HEK293 (cell line): ENCODE measurements at regions not wholly inside any gene's neighbourhood (a gene's known extent, or its start where the extent isn't known, plus 50 kb on each side); places are given as distances from the start of the nearest gene placed in this dataset.

ENCODE experiments used
- GFI1B ChIP-seq: fragments of 450-650 bp; formaldehyde crosslinking; IDR thresholded peaks from 2 replicates; pipeline ENCODE4 v1.5.1; 2016; ENCODE audit warnings: missing biosample characterization, missing genetic modification characterization
- GLIS2 ChIP-seq: fragments of 450-650 bp; formaldehyde crosslinking; IDR thresholded peaks from 2 replicates; pipeline ENCODE4 v1.5.1; 2016; ENCODE audit warnings: missing biosample characterization, missing genetic modification characterization
- HOXA7 ChIP-seq: sonication (generic); formaldehyde crosslinking; IDR thresholded peaks from 2 replicates; pipeline ENCODE4 v1.8.1; 2022; ENCODE audit warnings: missing genetic modification reagents, borderline replicate concordance
- HOXC10 ChIP-seq: sonication (generic); formaldehyde crosslinking; IDR thresholded peaks from 2 replicates; pipeline ENCODE4 v1.8.1; 2023; ENCODE audit warnings: mild to moderate bottlenecking, missing genetic modification reagents
- OSR2 ChIP-seq: fragments of 450-650 bp; formaldehyde crosslinking; IDR thresholded peaks from 2 replicates; pipeline ENCODE4 v1.5.1; 2016; ENCODE audit warnings: missing biosample characterization, missing genetic modification characterization
- SETDB1 ChIP-seq: IDR thresholded peaks from one replicate; pipeline ENCODE4 v1.6.1; 2017; ENCODE audit warnings: mild to moderate bottlenecking, low read length, moderate library complexity, mixed read lengths; ENCODE audit not compliant: insufficient read length
- ZEB2 ChIP-seq: fragments of 450-650 bp; formaldehyde crosslinking; IDR thresholded peaks from 2 replicates; pipeline ENCODE4 v1.5.1; 2016; ENCODE audit warnings: missing biosample characterization, missing genetic modification characterization
- ZFP3 ChIP-seq: fragments of 450-650 bp; formaldehyde crosslinking; IDR thresholded peaks from 2 replicates; pipeline ENCODE4 v1.5.1; 2016; ENCODE audit warnings: low read depth, missing biosample characterization, missing genetic modification characterization
- ZNF133 ChIP-seq: fragments of 450-650 bp; formaldehyde crosslinking; IDR thresholded peaks from 2 replicates; pipeline ENCODE4 v1.5.1; 2016; ENCODE audit warnings: missing biosample characterization, missing genetic modification characterization
- ZNF239 ChIP-seq: fragments of 450-650 bp; formaldehyde crosslinking; IDR thresholded peaks from 2 replicates; pipeline ENCODE4 v1.5.1; 2016; ENCODE audit warnings: missing biosample characterization, missing genetic modification characterization
- ZNF248 ChIP-seq: fragments of 450-650 bp; formaldehyde crosslinking; IDR thresholded peaks from 2 replicates; pipeline ENCODE4 v1.5.1; 2017; ENCODE audit warnings: missing biosample characterization, missing genetic modification characterization
- ZNF341 ChIP-seq: fragments of 450-650 bp; formaldehyde crosslinking; IDR thresholded peaks from 2 replicates; pipeline ENCODE4; 2016; ENCODE audit warnings: low read depth, missing biosample characterization, missing genetic modification characterization
- ZNF394 ChIP-seq: fragments of 450-650 bp; formaldehyde crosslinking; IDR thresholded peaks from 2 replicates; pipeline ENCODE4 v1.5.1; 2016; ENCODE audit warnings: missing biosample characterization, missing genetic modification characterization, mild to moderate bottlenecking, moderate library complexity, borderline replicate concordance
- ZNF473 ChIP-seq: fragments of 450-650 bp; formaldehyde crosslinking; IDR thresholded peaks from 2 replicates; pipeline ENCODE4 v1.5.1; 2017; ENCODE audit warnings: missing biosample characterization, missing genetic modification characterization
- ZNF501 ChIP-seq: fragments of 450-650 bp; formaldehyde crosslinking; IDR thresholded peaks from 2 replicates; pipeline ENCODE4 v1.5.1; 2016; ENCODE audit warnings: missing biosample characterization, missing genetic modification characterization
- ZNF548 ChIP-seq: fragments of 450-650 bp; formaldehyde crosslinking; IDR thresholded peaks from 2 replicates; pipeline ENCODE4 v1.5.1; 2016; ENCODE audit warnings: missing biosample characterization, missing genetic modification characterization
- ZNF549 ChIP-seq: fragments of 450-650 bp; IDR thresholded peaks from 2 replicates; pipeline ENCODE4 v1.5.1; 2018; ENCODE audit warnings: missing biosample characterization, missing genetic modification characterization, mild to moderate bottlenecking, inconsistent platforms, moderate library complexity
- ZNF558 ChIP-seq: fragments of 450-650 bp; formaldehyde crosslinking; IDR thresholded peaks from 2 replicates; pipeline ENCODE4 v1.5.1; 2016; ENCODE audit warnings: missing biosample characterization, missing genetic modification characterization
- ZNF623 ChIP-seq: fragments of 450-650 bp; formaldehyde crosslinking; IDR thresholded peaks from 2 replicates; pipeline ENCODE4 v1.5.1; 2016; ENCODE audit warnings: missing biosample characterization, missing genetic modification characterization
- ZNF747 ChIP-seq: fragments of 450-650 bp; formaldehyde crosslinking; IDR thresholded peaks from 2 replicates; pipeline ENCODE4 v1.5.1; 2016; ENCODE audit warnings: missing biosample characterization, missing genetic modification characterization
- ZNF843 ChIP-seq: fragments of 450-650 bp; formaldehyde crosslinking; IDR thresholded peaks from 2 replicates; pipeline ENCODE4 v1.5.1; 2016; ENCODE audit warnings: missing biosample characterization, missing genetic modification characterization
- ZSCAN16 ChIP-seq: fragments of 450-650 bp; formaldehyde crosslinking; IDR thresholded peaks from 2 replicates; pipeline ENCODE4 v1.5.1; 2016; ENCODE audit warnings: missing biosample characterization, missing genetic modification characterization
- ZSCAN30 ChIP-seq: fragments of 450-650 bp; IDR thresholded peaks from 2 replicates; pipeline ENCODE4 v1.5.1; 2018; ENCODE audit warnings: missing biosample characterization, mild to moderate bottlenecking, missing genetic modification characterization, moderate library complexity
- TF ChIP-seq, protein P1 (sequence below): fragments of 450-650 bp; formaldehyde crosslinking; optimal IDR thresholded peaks from 2 replicates; pipeline ENCODE3; 2016; ENCODE audit warnings: missing biosample characterization, mild to moderate bottlenecking, missing genetic modification characterization
- TF ChIP-seq, protein P2 (sequence below): fragments of 450-650 bp; formaldehyde crosslinking; IDR thresholded peaks from 2 replicates; pipeline ENCODE4 v1.5.1; 2016; ENCODE audit warnings: missing biosample characterization, missing genetic modification characterization, borderline replicate concordance
- TF ChIP-seq, protein P3 (sequence below): fragments of 450-650 bp; formaldehyde crosslinking; IDR thresholded peaks from 2 replicates; pipeline ENCODE4 v1.5.1; 2017; ENCODE audit warnings: missing biosample characterization, missing genetic modification characterization
- TF ChIP-seq, protein P4 (sequence below): fragments of 450-650 bp; formaldehyde crosslinking; IDR thresholded peaks from 2 replicates; pipeline ENCODE4 v1.5.1; 2016; ENCODE audit warnings: missing biosample characterization, missing genetic modification characterization
- TF ChIP-seq, protein P5 (sequence below): fragments of 450-650 bp; formaldehyde crosslinking; IDR thresholded peaks from 2 replicates; pipeline ENCODE4 v1.5.1; 2016; ENCODE audit warnings: missing biosample characterization, missing genetic modification characterization
- TF ChIP-seq, protein P6 (sequence below): fragments of 450-650 bp; formaldehyde crosslinking; IDR thresholded peaks from 2 replicates; pipeline ENCODE4 v1.5.1; 2017; ENCODE audit warnings: missing biosample characterization, missing genetic modification characterization

DNA sequence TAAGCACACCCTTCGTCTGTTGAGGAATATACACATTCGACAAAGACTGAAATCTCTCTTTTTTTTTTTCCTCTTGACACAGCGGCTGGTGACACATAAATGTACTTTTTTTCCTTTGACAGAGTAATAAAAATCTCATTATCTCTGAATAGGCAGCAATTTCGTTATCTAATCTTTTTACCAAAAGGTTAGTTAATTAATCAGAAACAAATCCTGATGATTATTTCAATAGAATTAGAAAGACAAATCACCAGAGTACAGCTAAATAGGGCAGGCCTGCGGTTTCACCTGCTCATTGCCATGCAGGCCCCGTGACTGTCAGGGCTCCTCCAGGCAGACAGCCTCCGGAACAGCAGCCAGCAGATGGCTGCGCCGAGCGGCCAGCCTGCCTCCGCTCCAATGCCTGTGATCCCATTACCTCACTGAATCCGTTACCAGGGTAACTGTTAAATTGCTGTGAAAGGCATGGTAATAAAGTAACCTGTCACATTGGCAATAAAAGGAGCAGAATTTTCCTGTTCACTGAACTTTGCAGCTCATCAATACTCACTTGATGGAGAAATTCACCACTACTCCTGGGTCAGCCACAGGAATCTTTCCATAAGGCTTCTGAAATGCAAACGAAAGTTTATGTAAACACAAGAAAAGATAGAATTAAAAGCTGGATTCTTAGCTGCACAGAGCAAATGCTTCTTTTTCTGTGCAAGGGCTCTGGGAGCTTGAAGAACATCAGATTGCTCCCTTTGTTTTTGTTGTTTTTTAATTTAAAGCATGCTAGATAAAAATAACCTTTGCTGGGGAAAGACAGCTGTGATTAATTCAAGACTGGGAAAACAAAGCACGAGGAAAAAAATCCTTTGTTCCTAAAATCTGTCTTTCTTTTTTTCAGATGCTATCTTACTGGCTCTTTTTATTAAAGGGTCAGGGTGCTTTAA, 666.4 kb upstream of the ZNF608 start (continued):
- TF ChIP-seq, protein P1, sequence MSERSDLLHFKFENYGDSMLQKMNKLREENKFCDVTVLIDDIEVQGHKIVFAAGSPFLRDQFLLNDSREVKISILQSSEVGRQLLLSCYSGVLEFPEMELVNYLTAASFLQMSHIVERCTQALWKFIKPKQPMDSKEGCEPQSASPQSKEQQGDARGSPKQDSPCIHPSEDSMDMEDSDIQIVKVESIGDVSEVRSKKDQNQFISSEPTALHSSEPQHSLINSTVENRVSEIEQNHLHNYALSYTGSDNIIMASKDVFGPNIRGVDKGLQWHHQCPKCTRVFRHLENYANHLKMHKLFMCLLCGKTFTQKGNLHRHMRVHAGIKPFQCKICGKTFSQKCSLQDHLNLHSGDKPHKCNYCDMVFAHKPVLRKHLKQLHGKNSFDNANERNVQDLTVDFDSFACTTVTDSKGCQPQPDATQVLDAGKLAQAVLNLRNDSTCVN (tag by site-specific recombination) = no peak
- TF ChIP-seq ZNF394 = peak; percentile 50; the same call in 1 of the 2 replicates
- TF ChIP-seq HOXC10 = no peak
- peak; percentile 74 for TF ChIP-seq ZEB2
- TF ChIP-seq, protein P2, sequence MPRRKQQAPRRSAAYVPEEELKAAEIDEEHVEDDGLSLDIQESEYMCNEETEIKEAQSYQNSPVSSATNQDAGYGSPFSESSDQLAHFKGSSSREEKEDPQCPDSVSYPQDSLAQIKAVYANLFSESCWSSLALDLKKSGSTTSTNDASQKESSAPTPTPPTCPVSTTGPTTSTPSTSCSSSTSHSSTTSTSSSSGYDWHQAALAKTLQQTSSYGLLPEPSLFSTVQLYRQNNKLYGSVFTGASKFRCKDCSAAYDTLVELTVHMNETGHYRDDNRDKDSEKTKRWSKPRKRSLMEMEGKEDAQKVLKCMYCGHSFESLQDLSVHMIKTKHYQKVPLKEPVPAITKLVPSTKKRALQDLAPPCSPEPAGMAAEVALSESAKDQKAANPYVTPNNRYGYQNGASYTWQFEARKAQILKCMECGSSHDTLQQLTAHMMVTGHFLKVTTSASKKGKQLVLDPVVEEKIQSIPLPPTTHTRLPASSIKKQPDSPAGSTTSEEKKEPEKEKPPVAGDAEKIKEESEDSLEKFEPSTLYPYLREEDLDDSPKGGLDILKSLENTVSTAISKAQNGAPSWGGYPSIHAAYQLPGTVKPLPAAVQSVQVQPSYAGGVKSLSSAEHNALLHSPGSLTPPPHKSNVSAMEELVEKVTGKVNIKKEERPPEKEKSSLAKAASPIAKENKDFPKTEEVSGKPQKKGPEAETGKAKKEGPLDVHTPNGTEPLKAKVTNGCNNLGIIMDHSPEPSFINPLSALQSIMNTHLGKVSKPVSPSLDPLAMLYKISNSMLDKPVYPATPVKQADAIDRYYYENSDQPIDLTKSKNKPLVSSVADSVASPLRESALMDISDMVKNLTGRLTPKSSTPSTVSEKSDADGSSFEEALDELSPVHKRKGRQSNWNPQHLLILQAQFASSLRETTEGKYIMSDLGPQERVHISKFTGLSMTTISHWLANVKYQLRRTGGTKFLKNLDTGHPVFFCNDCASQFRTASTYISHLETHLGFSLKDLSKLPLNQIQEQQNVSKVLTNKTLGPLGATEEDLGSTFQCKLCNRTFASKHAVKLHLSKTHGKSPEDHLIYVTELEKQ (tag by site-specific recombination) = no peak
- 0 out of 2 replicates have a peak, but pooled peaks have one; percentile 20 for TF ChIP-seq ZNF558 (tag by site-specific recombination)
- peak; percentile 98 for TF ChIP-seq ZSCAN30 (tag by site-specific recombination)
- no peak for TF ChIP-seq ZNF248 (tag by site-specific recombination)
- TF ChIP-seq ZSCAN16 (tag by site-specific recombination) = no peak
- TF ChIP-seq, protein P3, sequence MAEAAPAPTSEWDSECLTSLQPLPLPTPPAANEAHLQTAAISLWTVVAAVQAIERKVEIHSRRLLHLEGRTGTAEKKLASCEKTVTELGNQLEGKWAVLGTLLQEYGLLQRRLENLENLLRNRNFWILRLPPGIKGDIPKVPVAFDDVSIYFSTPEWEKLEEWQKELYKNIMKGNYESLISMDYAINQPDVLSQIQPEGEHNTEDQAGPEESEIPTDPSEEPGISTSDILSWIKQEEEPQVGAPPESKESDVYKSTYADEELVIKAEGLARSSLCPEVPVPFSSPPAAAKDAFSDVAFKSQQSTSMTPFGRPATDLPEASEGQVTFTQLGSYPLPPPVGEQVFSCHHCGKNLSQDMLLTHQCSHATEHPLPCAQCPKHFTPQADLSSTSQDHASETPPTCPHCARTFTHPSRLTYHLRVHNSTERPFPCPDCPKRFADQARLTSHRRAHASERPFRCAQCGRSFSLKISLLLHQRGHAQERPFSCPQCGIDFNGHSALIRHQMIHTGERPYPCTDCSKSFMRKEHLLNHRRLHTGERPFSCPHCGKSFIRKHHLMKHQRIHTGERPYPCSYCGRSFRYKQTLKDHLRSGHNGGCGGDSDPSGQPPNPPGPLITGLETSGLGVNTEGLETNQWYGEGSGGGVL = no peak
- TF ChIP-seq, protein P4, sequence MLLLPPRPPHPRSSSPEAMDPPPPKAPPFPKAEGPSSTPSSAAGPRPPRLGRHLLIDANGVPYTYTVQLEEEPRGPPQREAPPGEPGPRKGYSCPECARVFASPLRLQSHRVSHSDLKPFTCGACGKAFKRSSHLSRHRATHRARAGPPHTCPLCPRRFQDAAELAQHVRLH = no peak
- TF ChIP-seq HOXA7 = no peak
- TF ChIP-seq ZNF501 (tag by site-specific recombination) = no peak; the same call in 1 of the 2 replicates
- TF ChIP-seq GLIS2 = no peak
- no peak for TF ChIP-seq ZNF133 (tag by site-specific recombination)
- TF ChIP-seq ZNF548 = no peak
- peak; percentile 97 for TF ChIP-seq OSR2 (tag by site-specific recombination)
- TF ChIP-seq ZNF747 (tag by site-specific recombination) = no peak
- TF ChIP-seq, protein P5, sequence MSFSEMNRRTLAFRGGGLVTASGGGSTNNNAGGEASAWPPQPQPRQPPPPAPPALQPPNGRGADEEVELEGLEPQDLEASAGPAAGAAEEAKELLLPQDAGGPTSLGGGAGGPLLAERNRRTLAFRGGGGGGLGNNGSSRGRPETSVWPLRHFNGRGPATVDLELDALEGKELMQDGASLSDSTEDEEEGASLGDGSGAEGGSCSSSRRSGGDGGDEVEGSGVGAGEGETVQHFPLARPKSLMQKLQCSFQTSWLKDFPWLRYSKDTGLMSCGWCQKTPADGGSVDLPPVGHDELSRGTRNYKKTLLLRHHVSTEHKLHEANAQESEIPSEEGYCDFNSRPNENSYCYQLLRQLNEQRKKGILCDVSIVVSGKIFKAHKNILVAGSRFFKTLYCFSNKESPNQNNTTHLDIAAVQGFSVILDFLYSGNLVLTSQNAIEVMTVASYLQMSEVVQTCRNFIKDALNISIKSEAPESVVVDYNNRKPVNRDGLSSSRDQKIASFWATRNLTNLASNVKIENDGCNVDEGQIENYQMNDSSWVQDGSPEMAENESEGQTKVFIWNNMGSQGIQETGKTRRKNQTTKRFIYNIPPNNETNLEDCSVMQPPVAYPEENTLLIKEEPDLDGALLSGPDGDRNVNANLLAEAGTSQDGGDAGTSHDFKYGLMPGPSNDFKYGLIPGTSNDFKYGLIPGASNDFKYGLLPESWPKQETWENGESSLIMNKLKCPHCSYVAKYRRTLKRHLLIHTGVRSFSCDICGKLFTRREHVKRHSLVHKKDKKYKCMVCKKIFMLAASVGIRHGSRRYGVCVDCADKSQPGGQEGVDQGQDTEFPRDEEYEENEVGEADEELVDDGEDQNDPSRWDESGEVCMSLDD (tag by site-specific recombination) = no peak
- TF ChIP-seq, protein P6, sequence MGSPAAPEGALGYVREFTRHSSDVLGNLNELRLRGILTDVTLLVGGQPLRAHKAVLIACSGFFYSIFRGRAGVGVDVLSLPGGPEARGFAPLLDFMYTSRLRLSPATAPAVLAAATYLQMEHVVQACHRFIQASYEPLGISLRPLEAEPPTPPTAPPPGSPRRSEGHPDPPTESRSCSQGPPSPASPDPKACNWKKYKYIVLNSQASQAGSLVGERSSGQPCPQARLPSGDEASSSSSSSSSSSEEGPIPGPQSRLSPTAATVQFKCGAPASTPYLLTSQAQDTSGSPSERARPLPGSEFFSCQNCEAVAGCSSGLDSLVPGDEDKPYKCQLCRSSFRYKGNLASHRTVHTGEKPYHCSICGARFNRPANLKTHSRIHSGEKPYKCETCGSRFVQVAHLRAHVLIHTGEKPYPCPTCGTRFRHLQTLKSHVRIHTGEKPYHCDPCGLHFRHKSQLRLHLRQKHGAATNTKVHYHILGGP (tag by site-specific recombination) = 0 out of 2 replicates have a peak, but pooled peaks have one; percentile 1
- no peak for TF ChIP-seq GFI1B (tag by site-specific recombination)
- peak; percentile 99 for TF ChIP-seq ZNF341
- no peak for TF ChIP-seq ZNF473
- TF ChIP-seq ZNF549 (tag by site-specific recombination) = no peak
- no peak for TF ChIP-seq ZFP3 (tag by site-specific recombination)
- peak; percentile 16; the same call in 1 of the 2 replicates for TF ChIP-seq ZNF623 (tag by site-specific recombination)
- TF ChIP-seq ZNF239 = no peak
- peak; percentile 76 for TF ChIP-seq ZNF843 (tag by site-specific recombination)
- no peak for TF ChIP-seq SETDB1
